HUES6 (cell line): ENCODE measurements at regions not wholly inside any gene's neighbourhood (a gene's known extent, or its start where the extent isn't known, plus 50 kb on each side); places are given as distances from the start of the nearest gene placed in this dataset.

Experiments used
- H3K27ac ChIP-seq: 2 replicates; pipeline ENCODE4 v1.7.0; 2013; ENCODE audit warnings: low read depth, mild to moderate bottlenecking, low read length, inconsistent platforms
- H3K27me3 ChIP-seq: 2 replicates; pipeline ENCODE4 v1.6.1; 2013; ENCODE audit warnings: low read length; ENCODE audit not compliant: control insufficient read depth, insufficient read depth
- H3K36me3 ChIP-seq: 2 replicates; pipeline ENCODE4 v1.6.1; 2013; ENCODE audit warnings: low read length; ENCODE audit not compliant: control insufficient read depth, insufficient read depth
- H3K4me1 ChIP-seq: 2 replicates; pipeline ENCODE4 v1.6.1; 2013; ENCODE audit warnings: low read length; ENCODE audit not compliant: control insufficient read depth, insufficient read depth
- H3K4me3 ChIP-seq: 2 replicates; pipeline ENCODE4 v1.5.1; 2013; ENCODE audit warnings: low read depth, low read length
- H3K9ac ChIP-seq: one replicate; pipeline ENCODE4 v1.6.1; 2013; ENCODE audit warnings: mild to moderate bottlenecking, low read length
- H3K9me3 ChIP-seq: 2 replicates; pipeline ENCODE4 v1.6.1; 2013; ENCODE audit warnings: low read depth, low read length; ENCODE audit not compliant: control insufficient read depth, insufficient read depth

- no peaks in the 10 kb centered on the region for H3K4me1 ChIP-seq
- H3K9ac ChIP-seq: no peak overlapping the region
- no peaks in the 10 kb centered on the region for H3K36me3 ChIP-seq
- no peak overlapping the region for H3K4me3 ChIP-seq
- no peaks in the 10 kb centered on the region for H3K27me3 ChIP-seq
- no peaks in the 10 kb centered on the region for H3K9me3 ChIP-seq
- H3K27ac ChIP-seq: no peak overlapping the region
Observed at GRCh38 chr10:3902809-3903410, 117.9 kb upstream of the KLF6 start.

- Histone ChIP-seq H3K9me3 (no peaks in the 10 kb centered on the region), H3K9ac (no peak overlapping the region), H3K4me1 (no peaks in the 10 kb centered on the region), H3K27ac (no peak overlapping the region), H3K36me3 (no peaks in the 10 kb centered on the region), H3K27me3 (no peaks in the 10 kb centered on the region), H3K4me3 (no peak overlapping the region)
Observed at GRCh38 chr10:3902054-3902808, 117.2 kb upstream of the KLF6 start.

GRCh38 chr10:3901370-3901769, 116.4 kb upstream of the KLF6 start:
- no peak overlapping the region for H3K27ac ChIP-seq
- H3K27me3 ChIP-seq: no peaks in the 10 kb centered on the region
- H3K9ac ChIP-seq: no peak overlapping the region
- no peaks in the 10 kb centered on the region for H3K9me3 ChIP-seq
- no peak overlapping the region for H3K4me3 ChIP-seq
- no peaks in the 10 kb centered on the region for H3K4me1 ChIP-seq
- no peaks in the 10 kb centered on the region for H3K36me3 ChIP-seq

GRCh38 chr10:3900391-3900790, 115.4 kb upstream of the KLF6 start:
- H3K9me3 ChIP-seq: no peaks in the 10 kb centered on the region
- no peaks in the 10 kb centered on the region for H3K36me3 ChIP-seq
- H3K9ac ChIP-seq: no peak overlapping the region
- no peaks in the 10 kb centered on the region for H3K4me1 ChIP-seq
- H3K27me3 ChIP-seq: no peaks in the 10 kb centered on the region
- no peak overlapping the region for H3K4me3 ChIP-seq
- H3K27ac ChIP-seq: no peak overlapping the region

- H3K27ac ChIP-seq: no peak overlapping the region
- H3K9me3 ChIP-seq: no peaks in the 10 kb centered on the region
- H3K36me3 ChIP-seq: no peaks in the 10 kb centered on the region
- H3K9ac ChIP-seq: no peak overlapping the region
- no peak overlapping the region for H3K4me3 ChIP-seq
- H3K4me1 ChIP-seq: no peaks in the 10 kb centered on the region
- H3K27me3 ChIP-seq: no peaks in the 10 kb centered on the region
Observed at GRCh38 chr10:3898821-3899220, 113.8 kb upstream of the KLF6 start.

GRCh38 chr10:3897156-3897555, 112.1 kb upstream of the KLF6 start:
- H3K9me3 ChIP-seq: no peaks in the 10 kb centered on the region
- H3K36me3 ChIP-seq: no peaks in the 10 kb centered on the region
- peaks cover 4% of the 10 kb centered on the region; the same call in 1 of the 2 replicates for H3K4me1 ChIP-seq
- no peak overlapping the region for H3K27ac ChIP-seq
- H3K4me3 ChIP-seq: no peak overlapping the region
- no peak overlapping the region for H3K9ac ChIP-seq
- H3K27me3 ChIP-seq: no peaks in the 10 kb centered on the region

GRCh38 chr10:3896161-3896560, 111.2 kb upstream of the KLF6 start:
- H3K27ac ChIP-seq: no peak overlapping the region
- H3K4me1 ChIP-seq: peaks cover 4% of the 10 kb centered on the region; the same call in 1 of the 2 replicates
- H3K9me3 ChIP-seq: no peaks in the 10 kb centered on the region
- no peak overlapping the region for H3K4me3 ChIP-seq
- no peaks in the 10 kb centered on the region for H3K36me3 ChIP-seq
- H3K9ac ChIP-seq: no peak overlapping the region
- no peaks in the 10 kb centered on the region for H3K27me3 ChIP-seq

- Histone ChIP-seq H3K4me1 (peaks cover 5% of the 10 kb centered on the region), H3K27ac (no peak overlapping the region)
Observed at GRCh38 chr10:3895045-3895631, 110.1 kb upstream of the KLF6 start.

GRCh38 chr10:3893901-3894563, 109.0 kb upstream of the KLF6 start:
- H3K4me1 ChIP-seq: peaks cover 13% of the 10 kb centered on the region
- no peaks in the 10 kb centered on the region for H3K27me3 ChIP-seq
- H3K36me3 ChIP-seq: no peaks in the 10 kb centered on the region
- H3K4me3 ChIP-seq: no peak overlapping the region
- H3K9me3 ChIP-seq: no peaks in the 10 kb centered on the region
- no peak overlapping the region for H3K27ac ChIP-seq
- H3K9ac ChIP-seq: no peak overlapping the region

More at GRCh38 chr10:3895045-3895631, 110.1 kb upstream of the KLF6 start:
- Histone ChIP-seq H3K36me3 (no peaks in the 10 kb centered on the region), H3K4me3 (no peak overlapping the region), H3K27me3 (no peaks in the 10 kb centered on the region), H3K9ac (no peak overlapping the region), H3K9me3 (no peaks in the 10 kb centered on the region)

- H3K27ac ChIP-seq: no peak overlapping the region
- H3K36me3 ChIP-seq: no peaks in the 10 kb centered on the region
- H3K9ac ChIP-seq: no peak overlapping the region
- peaks cover 20% of the 10 kb centered on the region for H3K4me1 ChIP-seq
- no peak overlapping the region for H3K4me3 ChIP-seq
- H3K9me3 ChIP-seq: no peaks in the 10 kb centered on the region
- H3K27me3 ChIP-seq: no peaks in the 10 kb centered on the region
Observed at GRCh38 chr10:3892440-3893425, 107.7 kb upstream of the KLF6 start.
